ENCODE measurements at regions not wholly inside any gene's neighbourhood (a gene's known extent, or its start where the extent isn't known, plus 50 kb on each side); places are given as distances from the start of the nearest gene placed in this dataset.

- TF ChIP-seq CTCF (IDR thresholded peaks at IDR 0.05; ENCODE audit: low read depth, low read length) (no peak), EZH2phosphoT487 (IDR thresholded peaks at IDR 0.05; ENCODE audit: low read depth) (no peak)
Observed at GRCh38 chr5:127203818-127204217, 86.8 kb upstream of the MEGF10 start.

All from OCI-LY3 (cell line).